Muscle layer of colon (tissue), 2 donors: ENCODE measurements at regions not wholly inside any gene's neighbourhood (a gene's known extent, or its start where the extent isn't known, plus 50 kb on each side); places are given as distances from the start of the nearest gene placed in this dataset.

ENCODE experiments used
- H3K27ac ChIP-seq: one replicate; pipeline ENCODE4 v1.7.0; 2013; ENCODE audit warnings: low read depth, mild to moderate bottlenecking, low read length, moderate library complexity
- H3K27me3 ChIP-seq, 2 donors: one replicate each; pipeline ENCODE4 v1.7.0; 2013; ENCODE audit warnings: low read length in 2 of 2, mild to moderate bottlenecking in 2 of 2; ENCODE audit not compliant: insufficient read depth in 2 of 2, control insufficient read depth in 1 of 2
- H3K36me3 ChIP-seq: one replicate; pipeline ENCODE4 v1.7.0; 2013; ENCODE audit warnings: mild to moderate bottlenecking, low read length; ENCODE audit not compliant: insufficient read depth
- H3K4me1 ChIP-seq: one replicate; pipeline ENCODE4 v1.7.0; 2013; ENCODE audit warnings: mild to moderate bottlenecking, low read length; ENCODE audit not compliant: insufficient read depth
- H3K4me3 ChIP-seq, 2 donors: one replicate each; pipeline ENCODE4 v1.7.0; 2013; ENCODE audit warnings: low read length in 2 of 2, low read depth in 1 of 2, mild to moderate bottlenecking in 1 of 2, moderate library complexity in 1 of 2
- H3K9ac ChIP-seq: one replicate; pipeline ENCODE4 v1.7.0; 2013; ENCODE audit warnings: low read length
- H3K9me3 ChIP-seq: one replicate; pipeline ENCODE4 v1.7.0; 2013; ENCODE audit warnings: mild to moderate bottlenecking, low read length
- donor health status: abdominal sarcoma.
- donor health status: Adenocarcinoma of cecum.

DNA sequence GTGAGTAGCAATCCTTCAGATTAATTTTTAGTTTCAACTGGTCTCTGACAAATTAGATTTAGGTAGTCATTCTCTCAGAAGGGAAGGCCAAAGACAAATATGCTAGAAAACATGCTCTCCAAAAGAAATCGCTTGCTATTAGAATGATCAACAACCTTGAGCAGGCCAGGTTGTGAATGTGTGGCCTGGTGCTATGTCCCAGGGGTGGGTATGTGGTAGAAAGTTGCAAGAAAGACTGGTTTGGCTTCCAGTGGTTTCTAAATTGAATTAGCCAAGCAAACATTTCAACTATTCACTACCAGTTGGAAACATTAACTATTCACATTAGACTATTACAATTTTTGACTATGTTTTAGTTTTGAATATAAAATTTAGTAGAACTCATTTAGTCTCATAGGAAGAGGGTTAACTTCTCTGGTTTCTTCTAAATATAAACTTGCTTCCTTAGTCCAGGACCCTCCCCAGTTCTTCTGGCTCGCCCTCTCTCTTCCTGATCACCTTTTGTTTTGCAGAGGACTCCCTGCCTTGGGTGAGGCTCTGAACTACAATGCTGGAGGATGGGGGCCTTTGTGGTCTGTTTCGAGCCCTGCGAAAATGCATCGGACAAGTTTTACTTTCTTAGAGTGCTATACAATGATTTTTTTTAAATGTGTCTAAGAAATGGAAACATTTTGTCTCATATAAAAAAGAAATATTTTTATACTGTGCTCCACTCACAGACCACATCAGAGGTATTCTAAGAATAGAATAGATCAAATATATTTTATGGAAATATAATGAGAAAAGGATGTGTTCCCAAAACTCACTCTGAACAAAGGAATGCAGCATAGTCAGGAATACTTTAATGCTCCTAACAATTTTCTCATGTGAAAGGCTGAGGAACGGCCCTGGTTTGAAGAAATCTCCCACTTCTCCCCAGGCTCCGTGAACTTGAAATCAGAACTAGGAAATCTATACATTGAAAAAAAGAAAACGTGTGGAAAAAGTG is 375.0 kb upstream of the ZEB2 start:
- H3K27ac ChIP-seq = no peak overlapping the region

DNA sequence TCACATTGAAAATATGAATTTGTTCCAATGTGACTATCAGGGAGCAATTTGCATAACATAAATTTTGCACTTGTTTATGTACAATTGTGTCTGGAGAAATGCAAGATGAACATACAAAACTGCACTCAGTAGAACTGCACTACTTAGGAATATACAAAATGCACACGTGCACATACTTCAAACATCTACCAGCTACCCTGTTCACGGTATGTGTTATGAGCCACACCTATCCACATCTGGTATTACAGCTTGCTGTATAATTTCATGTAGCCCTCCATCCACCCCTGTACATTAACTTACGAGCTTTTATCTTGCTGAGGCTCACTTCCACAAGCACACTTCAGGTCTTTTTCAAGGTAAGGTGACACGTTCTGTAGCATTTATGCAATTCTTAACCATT is 373.5 kb upstream of the ZEB2 start:
- Histone ChIP-seq H3K4me1 (no peaks in the 10 kb centered on the region), H3K27ac (no peak overlapping the region), H3K9me3 (no peaks in the 10 kb centered on the region), H3K9ac (no peak overlapping the region), H3K4me3 (no peak overlapping the region), H3K36me3 (no peaks in the 10 kb centered on the region), H3K27me3 (no peaks in the 10 kb centered on the region)

More for the DNA sequence above, 375.0 kb upstream of the ZEB2 start:
- Histone ChIP-seq H3K9ac (no peak overlapping the region), H3K36me3 (no peaks in the 10 kb centered on the region), H3K27me3 (no peaks in the 10 kb centered on the region), H3K4me3 (no peak overlapping the region), H3K9me3 (no peaks in the 10 kb centered on the region), H3K4me1 (no peaks in the 10 kb centered on the region)

DNA sequence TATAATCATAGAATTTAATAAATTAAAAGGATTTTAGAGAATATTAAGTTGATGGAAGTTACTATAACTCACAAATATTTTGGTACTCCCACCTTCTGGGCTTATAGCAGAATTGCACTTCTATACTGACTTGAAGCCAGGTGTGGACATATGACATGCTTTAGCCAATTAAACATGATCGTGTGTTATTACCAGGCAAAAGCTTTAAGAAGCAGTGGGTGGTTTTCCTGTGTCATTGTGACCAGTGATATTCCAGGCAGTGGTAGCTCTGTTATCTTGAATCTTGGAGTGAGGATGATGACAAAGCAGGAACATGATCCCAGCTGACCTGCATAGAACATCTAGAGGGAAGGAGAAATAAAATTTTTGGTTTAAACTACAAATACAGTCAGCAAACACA is 370.9 kb upstream of the ZEB2 start:
- Histone ChIP-seq H3K4me3 (no peak overlapping the region), H3K27me3 (no peaks in the 10 kb centered on the region), H3K9me3 (no peaks in the 10 kb centered on the region), H3K4me1 (no peaks in the 10 kb centered on the region), H3K27ac (no peak overlapping the region), H3K9ac (no peak overlapping the region), H3K36me3 (no peaks in the 10 kb centered on the region)

DNA sequence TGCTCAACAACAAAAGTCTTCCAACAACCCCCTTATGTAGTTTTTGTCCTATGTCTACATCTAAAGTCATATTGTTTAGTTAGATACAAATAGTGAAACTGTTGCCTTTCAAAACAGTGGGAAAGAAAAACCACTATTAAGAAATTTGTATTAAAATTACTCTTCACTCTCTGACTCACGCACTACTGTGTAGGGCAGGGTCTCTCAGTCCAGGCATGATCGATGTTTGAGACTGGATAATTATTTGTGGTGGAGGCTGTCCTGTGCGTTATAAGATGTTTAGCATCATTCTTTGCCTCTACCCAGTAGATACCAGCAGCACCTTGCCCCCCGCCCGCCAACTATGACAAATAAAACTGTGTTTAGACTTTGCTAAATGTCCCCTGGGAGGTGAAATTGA is 369.4 kb upstream of the ZEB2 start:
- no peaks in the 10 kb centered on the region for H3K27me3 ChIP-seq
- H3K27ac ChIP-seq = no peak overlapping the region
- H3K9ac ChIP-seq = no peak overlapping the region
- no peak overlapping the region for H3K4me3 ChIP-seq
- no peaks in the 10 kb centered on the region for H3K9me3 ChIP-seq
- H3K36me3 ChIP-seq = no peaks in the 10 kb centered on the region
- no peaks in the 10 kb centered on the region for H3K4me1 ChIP-seq

DNA sequence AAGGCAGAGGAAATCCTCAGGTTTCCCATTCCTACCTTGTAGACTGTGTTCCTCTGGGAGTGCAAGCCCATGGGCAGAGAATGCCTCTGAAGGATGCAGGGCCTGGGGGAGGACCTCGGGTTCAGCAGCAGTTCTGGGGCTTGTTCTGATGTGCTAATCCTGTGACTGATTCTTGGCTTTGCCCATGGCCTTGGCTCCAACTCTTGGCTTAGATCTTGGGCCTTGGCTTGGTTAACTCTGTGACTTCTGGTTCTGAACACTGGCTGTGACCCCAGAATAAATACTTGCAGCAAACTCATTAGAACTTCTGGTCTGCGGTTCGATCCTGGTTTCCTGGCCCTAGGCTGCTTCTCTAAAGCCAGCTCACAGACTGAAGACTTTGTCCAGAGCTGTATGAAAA is 366.9 kb upstream of the ZEB2 start:
- Histone ChIP-seq H3K27ac (no peak overlapping the region), H3K4me1 (no peaks in the 10 kb centered on the region), H3K36me3 (no peaks in the 10 kb centered on the region), H3K4me3 (no peak overlapping the region), H3K9me3 (no peaks in the 10 kb centered on the region), H3K27me3 (no peaks in the 10 kb centered on the region), H3K9ac (no peak overlapping the region)

DNA sequence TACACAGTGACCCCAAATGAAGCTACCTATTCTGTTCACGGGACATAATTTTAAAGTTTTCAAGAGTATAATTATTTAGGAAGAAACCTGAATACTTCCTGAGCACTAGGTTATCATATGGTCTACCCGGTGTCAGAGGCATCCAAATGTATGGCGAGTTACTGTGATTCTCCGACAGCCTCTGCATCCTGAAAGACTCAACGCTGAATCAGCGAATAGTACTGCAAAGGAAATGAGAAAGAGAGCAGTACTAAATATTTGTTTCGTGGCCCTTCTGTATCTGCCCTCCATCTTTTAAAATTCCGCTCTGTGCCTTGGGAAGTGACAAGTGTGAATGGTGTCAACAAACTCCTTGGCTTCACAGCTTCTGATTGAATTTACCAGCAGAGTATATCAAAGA is 358.0 kb upstream of the ZEB2 start:
- no peaks in the 10 kb centered on the region for H3K9me3 ChIP-seq
- no peaks in the 10 kb centered on the region for H3K36me3 ChIP-seq
- H3K9ac ChIP-seq = no peak overlapping the region
- no peaks in the 10 kb centered on the region for H3K27me3 ChIP-seq
- no peak overlapping the region for H3K27ac ChIP-seq
- no peaks in the 10 kb centered on the region for H3K4me1 ChIP-seq
- H3K4me3 ChIP-seq = no peak overlapping the region

DNA sequence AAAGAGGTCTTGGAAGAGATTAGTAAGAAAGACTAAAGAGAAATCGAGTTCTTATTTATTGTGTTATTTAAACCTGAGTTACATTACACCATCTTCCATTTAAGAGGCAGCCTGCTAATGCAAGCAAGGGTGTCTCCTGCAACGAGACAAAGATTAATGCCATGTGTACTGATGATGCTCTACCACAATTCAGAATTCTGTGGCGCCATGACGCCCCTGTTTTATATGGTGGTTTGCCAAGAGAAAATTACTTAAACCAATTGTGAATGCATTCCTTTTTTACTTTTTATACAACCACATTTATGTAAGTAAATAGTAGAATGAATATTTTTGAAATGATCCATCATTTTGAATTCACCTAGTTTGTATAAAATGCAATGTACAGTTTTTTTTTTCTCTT is 356.1 kb upstream of the ZEB2 start:
- Histone ChIP-seq H3K36me3 (no peaks in the 10 kb centered on the region), H3K9ac (no peak overlapping the region), H3K4me1 (no peaks in the 10 kb centered on the region), H3K27me3 (no peaks in the 10 kb centered on the region), H3K27ac (no peak overlapping the region), H3K4me3 (no peak overlapping the region), H3K9me3 (no peaks in the 10 kb centered on the region)

DNA sequence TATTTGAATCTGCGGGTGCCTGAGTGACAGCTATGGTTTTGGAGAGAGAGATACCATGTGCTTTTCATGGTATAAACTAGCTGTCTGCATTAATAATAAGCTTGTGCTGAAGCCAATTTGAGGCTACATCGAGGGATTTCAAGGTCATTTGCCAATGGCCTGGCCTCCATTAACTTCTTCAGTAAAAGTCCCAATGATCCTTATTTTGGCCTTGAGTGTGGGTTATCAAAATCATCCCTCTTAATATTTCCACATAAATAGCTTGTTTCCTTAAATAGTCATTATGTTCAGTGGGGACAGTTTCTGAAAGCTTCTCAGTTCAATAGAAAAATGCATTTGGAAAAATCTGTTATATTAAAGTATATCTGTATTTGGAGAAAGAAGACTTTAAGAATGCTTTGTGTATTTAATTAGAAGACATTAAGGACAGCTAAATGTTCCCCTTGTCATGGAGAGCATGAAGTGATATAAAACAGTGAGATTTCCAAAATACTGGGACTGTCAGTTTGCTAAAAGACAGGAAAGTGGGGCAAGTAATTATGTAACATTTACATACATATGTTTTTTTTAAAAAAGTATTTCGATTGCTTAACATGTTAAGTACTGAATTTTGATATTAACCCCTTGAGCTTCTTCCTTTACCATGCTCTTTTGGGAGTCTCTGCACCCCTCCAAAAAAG is 355.5 kb upstream of the ZEB2 start:
- Histone ChIP-seq H3K9me3 (no peaks in the 10 kb centered on the region), H3K4me1 (no peaks in the 10 kb centered on the region), H3K9ac (no peak overlapping the region), H3K36me3 (no peaks in the 10 kb centered on the region), H3K27me3 (no peaks in the 10 kb centered on the region), H3K4me3 (no peak overlapping the region), H3K27ac (no peak overlapping the region)

DNA sequence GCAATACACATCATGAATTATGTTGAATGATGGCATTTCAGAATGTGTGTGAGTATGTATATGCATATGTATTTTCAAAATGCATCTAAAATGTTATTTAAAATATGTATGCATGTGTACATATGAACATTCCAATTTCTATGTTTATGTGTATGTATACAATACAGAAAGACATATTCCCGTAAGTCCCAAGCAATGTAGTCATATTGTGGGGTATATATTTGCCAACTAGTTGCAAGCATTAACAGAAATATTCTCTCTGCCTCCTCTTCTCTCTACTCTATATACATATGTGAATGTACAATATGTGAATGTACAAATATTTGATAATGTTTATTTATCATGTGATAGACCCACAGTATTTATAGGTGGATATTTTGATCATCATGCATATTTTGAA is 345.8 kb upstream of the ZEB2 start:
- Histone ChIP-seq H3K36me3 (no peaks in the 10 kb centered on the region), H3K27me3 (no peaks in the 10 kb centered on the region), H3K27ac (no peak overlapping the region), H3K9me3 (no peaks in the 10 kb centered on the region), H3K4me3 (no peak overlapping the region), H3K4me1 (no peaks in the 10 kb centered on the region), H3K9ac (no peak overlapping the region)

DNA sequence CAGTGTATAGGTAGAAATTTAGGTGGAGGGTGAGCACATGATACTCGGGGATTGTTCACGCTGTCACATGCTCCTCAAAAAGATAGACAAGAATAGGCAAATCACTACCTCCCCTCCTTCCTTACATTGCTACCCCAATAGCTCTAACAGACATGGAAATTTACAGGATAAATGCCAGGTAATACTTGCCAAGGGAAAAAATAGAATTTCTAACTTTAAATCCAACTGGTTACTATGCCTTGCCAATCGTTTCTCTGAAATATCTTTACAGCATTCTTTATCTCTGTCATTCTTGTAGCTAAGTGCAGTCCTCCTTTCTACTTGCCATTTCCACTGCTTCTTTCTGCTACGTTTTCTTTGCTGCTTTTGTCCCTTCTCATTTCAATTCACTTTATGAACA is 339.8 kb upstream of the ZEB2 start:
- no peaks in the 10 kb centered on the region for H3K4me1 ChIP-seq
- H3K27ac ChIP-seq = no peak overlapping the region
- H3K36me3 ChIP-seq = no peaks in the 10 kb centered on the region
- H3K9me3 ChIP-seq = no peaks in the 10 kb centered on the region
- H3K9ac ChIP-seq = no peak overlapping the region
- H3K27me3 ChIP-seq = no peaks in the 10 kb centered on the region
- H3K4me3 ChIP-seq = no peak overlapping the region

DNA sequence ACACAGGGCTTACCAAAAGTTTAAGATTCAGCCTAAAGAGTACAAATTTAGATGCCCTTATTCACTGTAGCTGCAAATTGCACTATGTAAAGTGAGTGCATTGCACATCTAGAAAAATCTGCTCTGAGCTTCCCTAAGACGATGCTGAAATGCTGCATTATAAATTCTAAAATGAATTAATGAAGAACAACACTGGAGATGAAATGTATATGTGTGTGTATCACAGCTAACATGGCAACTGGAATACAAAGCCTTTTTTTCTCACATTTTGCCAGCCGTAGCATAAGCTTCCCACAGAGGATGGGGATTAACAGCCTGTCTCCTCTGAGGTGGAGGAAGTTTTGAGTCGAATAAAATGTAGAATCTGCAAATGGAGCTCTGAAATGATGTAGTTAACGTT is 338.3 kb upstream of the ZEB2 start:
- Histone ChIP-seq H3K27me3 (no peaks in the 10 kb centered on the region), H3K4me3 (no peak overlapping the region), H3K27ac (no peak overlapping the region), H3K9ac (no peak overlapping the region), H3K36me3 (no peaks in the 10 kb centered on the region), H3K9me3 (no peaks in the 10 kb centered on the region), H3K4me1 (no peaks in the 10 kb centered on the region)
